GM18858 (cell line): ENCODE measurements at regions not wholly inside any gene's neighbourhood (a gene's known extent, or its start where the extent isn't known, plus 50 kb on each side); places are given as distances from the start of the nearest gene placed in this dataset.

Experiments
- ATAC-seq: cut with Tn5 transposase; IDR thresholded peaks from one replicate; pipeline ENCODE4 v1.9.1; 2021; ENCODE audit not compliant: unreplicated experiment

GRCh38 chr4:175125410-175126068 is 207.4 kb downstream of the ADAM29 start:
- no peak for ATAC-seq

GRCh38 chr4:175127314-175127713 is 209.2 kb downstream of the ADAM29 start:
- ATAC-seq: no peak

- no peak for ATAC-seq
Measured at GRCh38 chr4:175129797-175130196, 211.6 kb downstream of the ADAM29 start.

- ATAC-seq: no peak
Measured at GRCh38 chr4:175139205-175139604, 221.0 kb downstream of the ADAM29 start.

GRCh38 chr4:175143116-175143515 is 225.0 kb downstream of the ADAM29 start:
- no peak for ATAC-seq

GRCh38 chr4:175146799-175147198 is 228.6 kb downstream of the ADAM29 start:
- ATAC-seq: no peak

GRCh38 chr4:175147233-175147632 is 229.1 kb downstream of the ADAM29 start:
- no peak for ATAC-seq

- ATAC-seq: no peak
Measured at GRCh38 chr4:175166020-175166419, 247.9 kb downstream of the ADAM29 start.

GRCh38 chr4:175176710-175177109 is 258.6 kb downstream of the ADAM29 start:
- no peak for ATAC-seq

GRCh38 chr4:175190654-175191053 is 272.5 kb downstream of the ADAM29 start:
- no peak for ATAC-seq

GRCh38 chr4:175198056-175198455 is 279.9 kb downstream of the ADAM29 start:
- no peak for ATAC-seq

GRCh38 chr4:175215208-175215607 is 297.1 kb downstream of the ADAM29 start:
- no peak for ATAC-seq

GRCh38 chr4:175215657-175216056 is 297.5 kb downstream of the ADAM29 start:
- no peak for ATAC-seq

GRCh38 chr4:175229154-175229553 is 311.0 kb downstream of the ADAM29 start:
- ATAC-seq: no peak

- no peak for ATAC-seq
Measured at GRCh38 chr4:175234162-175234561, 316.0 kb downstream of the ADAM29 start.

GRCh38 chr4:175238827-175239517 is 320.8 kb downstream of the ADAM29 start:
- no peak for ATAC-seq

GRCh38 chr4:175246941-175247340 is 328.8 kb downstream of the ADAM29 start:
- ATAC-seq: no peak

GRCh38 chr4:175252642-175253041 is 334.5 kb downstream of the ADAM29 start:
- ATAC-seq: no peak

GRCh38 chr4:175253184-175253902 is 335.2 kb downstream of the ADAM29 start:
- ATAC-seq: no peak

GRCh38 chr4:175263537-175263936 is 345.4 kb downstream of the ADAM29 start:
- no peak for ATAC-seq

- peak; percentile 72 for ATAC-seq
Measured at GRCh38 chr4:175271010-175271630, 353.0 kb downstream of the ADAM29 start.
